Mucosa of rectum (tissue), 2 donors: ENCODE measurements at regions not wholly inside any gene's neighbourhood (a gene's known extent, or its start where the extent isn't known, plus 50 kb on each side); places are given as distances from the start of the nearest gene placed in this dataset.
"Not testable (repeated sequence)": the region's sequence is repeated elsewhere in the genome, so short reads cannot be mapped to it uniquely, and the experiment has no call there.

Experiments used
- H3K27ac ChIP-seq, 2 donors: one replicate each; pipeline ENCODE4 v1.7.0; 2013; ENCODE audit warnings: inconsistent platforms in 2 of 2, low read depth in 2 of 2, low read length in 2 of 2
- H3K27me3 ChIP-seq, 2 donors: one replicate each; pipeline ENCODE4 v1.7.0; 2013; ENCODE audit warnings: low read length in 2 of 2; ENCODE audit not compliant: control insufficient read depth in 2 of 2, insufficient read depth in 2 of 2
- H3K36me3 ChIP-seq, 2 donors: one replicate each; pipeline ENCODE4 v1.7.0; 2013; ENCODE audit warnings: low read length in 2 of 2; ENCODE audit not compliant: control insufficient read depth in 2 of 2, insufficient read depth in 2 of 2
- H3K4me1 ChIP-seq, 2 donors: one replicate each; pipeline ENCODE4 v1.7.0; 2013; ENCODE audit warnings: low read length in 2 of 2, mild to moderate bottlenecking in 1 of 2; ENCODE audit not compliant: control insufficient read depth in 2 of 2, insufficient read depth in 2 of 2
- H3K4me3 ChIP-seq, 2 donors: one replicate each; pipeline ENCODE4 v1.7.0; 2013; ENCODE audit warnings: low read length in 2 of 2
- H3K9ac ChIP-seq, 2 donors: one replicate each; pipeline ENCODE4 v1.7.0; 2013; ENCODE audit warnings: low read length in 2 of 2, low read depth in 1 of 2, mild to moderate bottlenecking in 1 of 2
- H3K9me3 ChIP-seq, 2 donors: one replicate each; pipeline ENCODE4 v1.7.0; 2013; ENCODE audit warnings: low read length in 2 of 2; ENCODE audit not compliant: control insufficient read depth in 2 of 2
- donor health status: healthy.
- donor health status: Normal muscosa, but diverticular disease.

GRCh38 chr1:149157409-149157808, 54.1 kb upstream of the NBPF9 start:
- not testable (repeated sequence) for H3K36me3 ChIP-seq, H3K4me1 ChIP-seq, H3K9me3 ChIP-seq, H3K9ac ChIP-seq, H3K27ac ChIP-seq, H3K27me3 ChIP-seq, H3K4me3 ChIP-seq

GRCh38 chr1:149158308-149158707, 55.0 kb upstream of the NBPF9 start:
- not testable (repeated sequence) for H3K36me3 ChIP-seq, H3K27me3 ChIP-seq, H3K9me3 ChIP-seq, H3K4me3 ChIP-seq, H3K4me1 ChIP-seq, H3K9ac ChIP-seq, H3K27ac ChIP-seq

- H3K27ac ChIP-seq, H3K9ac ChIP-seq, H3K36me3 ChIP-seq, H3K4me1 ChIP-seq, H3K9me3 ChIP-seq, H3K27me3 ChIP-seq, H3K4me3 ChIP-seq: not testable (repeated sequence)
These were observed 59.7 kb upstream of the NBPF9 start for GRCh38 chr1:149163063-149163444.

- H3K4me3 ChIP-seq, H3K9ac ChIP-seq, H3K4me1 ChIP-seq, H3K27me3 ChIP-seq, H3K27ac ChIP-seq, H3K36me3 ChIP-seq, H3K9me3 ChIP-seq: not testable (repeated sequence)
These were observed 71.4 kb upstream of the NBPF9 start for GRCh38 chr1:149174765-149175164.

GRCh38 chr1:149175812-149176211, 72.5 kb upstream of the NBPF9 start:
- H3K27me3 ChIP-seq, H3K27ac ChIP-seq, H3K36me3 ChIP-seq, H3K4me1 ChIP-seq, H3K9me3 ChIP-seq, H3K9ac ChIP-seq, H3K4me3 ChIP-seq: not testable (repeated sequence)

GRCh38 chr1:149176453-149177316, 73.3 kb upstream of the NBPF9 start:
- Histone ChIP-seq H3K9ac (peak overlapping the region in 1 of 2 donors; percentile 68), H3K4me3 (peak overlapping the region; percentile 67), H3K27ac (peak overlapping the region; percentile 67 to 74)
- H3K9me3 ChIP-seq, H3K27me3 ChIP-seq, H3K36me3 ChIP-seq, H3K4me1 ChIP-seq: not testable (repeated sequence)

- H3K9me3 ChIP-seq, H3K36me3 ChIP-seq, H3K27ac ChIP-seq, H3K4me1 ChIP-seq, H3K27me3 ChIP-seq, H3K4me3 ChIP-seq, H3K9ac ChIP-seq: not testable (repeated sequence)
These were observed 87.4 kb upstream of the NBPF9 start for GRCh38 chr1:149190742-149191141.

GRCh38 chr1:149196651-149197050, 93.3 kb upstream of the NBPF9 start:
- H3K27me3 ChIP-seq, H3K4me3 ChIP-seq, H3K9me3 ChIP-seq, H3K36me3 ChIP-seq, H3K27ac ChIP-seq, H3K4me1 ChIP-seq, H3K9ac ChIP-seq: not testable (repeated sequence)

GRCh38 chr1:149200567-149200966, 97.2 kb upstream of the NBPF9 start:
- H3K36me3 ChIP-seq, H3K27me3 ChIP-seq, H3K9me3 ChIP-seq, H3K9ac ChIP-seq, H3K4me1 ChIP-seq, H3K27ac ChIP-seq, H3K4me3 ChIP-seq: not testable (repeated sequence)

- H3K27me3 ChIP-seq, H3K4me1 ChIP-seq, H3K4me3 ChIP-seq, H3K9me3 ChIP-seq, H3K36me3 ChIP-seq, H3K9ac ChIP-seq, H3K27ac ChIP-seq: not testable (repeated sequence)
These were observed 98.9 kb upstream of the NBPF9 start for GRCh38 chr1:149202283-149202682.

- H3K27me3 ChIP-seq, H3K9me3 ChIP-seq, H3K4me3 ChIP-seq, H3K9ac ChIP-seq, H3K36me3 ChIP-seq, H3K4me1 ChIP-seq, H3K27ac ChIP-seq: not testable (repeated sequence)
These were observed 101.0 kb upstream of the NBPF9 start for GRCh38 chr1:149204396-149204795.
